ENCODE measurements at regions not wholly inside any gene's neighbourhood (a gene's known extent, or its start where the extent isn't known, plus 50 kb on each side); places are given as distances from the start of the nearest gene placed in this dataset.

DNA sequence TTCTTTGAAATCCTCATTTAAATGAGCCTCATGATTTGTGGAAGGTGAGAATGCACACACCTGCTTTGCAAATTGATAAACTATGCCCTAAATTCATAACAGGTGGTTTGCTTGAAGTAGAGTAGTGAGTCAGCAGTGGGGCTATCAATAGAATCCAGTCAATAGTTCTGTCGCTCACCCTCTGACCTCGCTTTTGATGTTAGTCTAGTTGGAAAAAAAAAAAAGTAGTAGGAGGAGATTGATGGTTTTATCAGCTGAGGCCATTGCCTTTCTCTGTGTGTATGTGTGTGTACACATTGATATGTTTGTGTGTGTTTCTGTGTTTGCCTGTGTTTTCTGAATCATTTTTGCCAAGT, 267.3 kb downstream of the SNAPC1 start:
- TF ChIP-seq, protein P1, sequence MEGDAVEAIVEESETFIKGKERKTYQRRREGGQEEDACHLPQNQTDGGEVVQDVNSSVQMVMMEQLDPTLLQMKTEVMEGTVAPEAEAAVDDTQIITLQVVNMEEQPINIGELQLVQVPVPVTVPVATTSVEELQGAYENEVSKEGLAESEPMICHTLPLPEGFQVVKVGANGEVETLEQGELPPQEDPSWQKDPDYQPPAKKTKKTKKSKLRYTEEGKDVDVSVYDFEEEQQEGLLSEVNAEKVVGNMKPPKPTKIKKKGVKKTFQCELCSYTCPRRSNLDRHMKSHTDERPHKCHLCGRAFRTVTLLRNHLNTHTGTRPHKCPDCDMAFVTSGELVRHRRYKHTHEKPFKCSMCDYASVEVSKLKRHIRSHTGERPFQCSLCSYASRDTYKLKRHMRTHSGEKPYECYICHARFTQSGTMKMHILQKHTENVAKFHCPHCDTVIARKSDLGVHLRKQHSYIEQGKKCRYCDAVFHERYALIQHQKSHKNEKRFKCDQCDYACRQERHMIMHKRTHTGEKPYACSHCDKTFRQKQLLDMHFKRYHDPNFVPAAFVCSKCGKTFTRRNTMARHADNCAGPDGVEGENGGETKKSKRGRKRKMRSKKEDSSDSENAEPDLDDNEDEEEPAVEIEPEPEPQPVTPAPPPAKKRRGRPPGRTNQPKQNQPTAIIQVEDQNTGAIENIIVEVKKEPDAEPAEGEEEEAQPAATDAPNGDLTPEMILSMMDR (IDR thresholded peaks at IDR 0.05; ENCODE audit: insufficient read depth, low read length, poor library complexity, severe bottlenecking), result no peak
- TF ChIP-seq EZH2phosphoT487 (conservative IDR thresholded peaks at IDR 0.05; ENCODE audit: low read length), result no peak

Data from SU-DHL-6 (cell line).